Hepatocyte (in vitro differentiated cells): ENCODE measurements at regions not wholly inside any gene's neighbourhood (a gene's known extent, or its start where the extent isn't known, plus 50 kb on each side); places are given as distances from the start of the nearest gene placed in this dataset.

Experiments
- DNase-seq: peaks from one replicate; pipeline ENCODE4 v3.0.0-alpha.2; 2016; ENCODE audit warnings: low spot score
- H2AFZ ChIP-seq: fragments of 200-600 bp; sonication (generic); 2 replicates; pipeline ENCODE4 v1.6.0; 2016; ENCODE audit warnings: antibody characterized with exemption, mild to moderate bottlenecking
- H3K27ac ChIP-seq: fragments of 200-600 bp; sonication (generic); 2 replicates; pipeline ENCODE4 v1.5.1; 2016; ENCODE audit warnings: mild to moderate bottlenecking
- H3K27me3 ChIP-seq: fragments of 200-600 bp; sonication (generic); 2 replicates; pipeline ENCODE4 v1.6.1; 2016
- H3K36me3 ChIP-seq: fragments of 200-600 bp; sonication (generic); replicated peaks from 2 replicates; pipeline ENCODE4 v1.5.1; 2016; ENCODE audit warnings: low read depth; ENCODE audit not compliant: insufficient read depth
- H3K4me1 ChIP-seq: fragments of 200-600 bp; sonication (generic); 2 replicates; pipeline ENCODE4 v1.5.1; 2016; ENCODE audit warnings: mild to moderate bottlenecking, moderate library complexity; ENCODE audit not compliant: insufficient read depth
- H3K4me2 ChIP-seq: fragments of 200-600 bp; sonication (generic); 2 replicates; pipeline ENCODE4 v1.6.0; 2016
- H3K4me3 ChIP-seq: fragments of 200-600 bp; sonication (generic); 2 replicates; pipeline ENCODE4 v1.5.1; 2016; ENCODE audit warnings: mild to moderate bottlenecking
- H3K79me2 ChIP-seq: fragments of 200-600 bp; sonication (generic); 2 replicates; pipeline ENCODE4 v1.6.0; 2017; ENCODE audit warnings: mild to moderate bottlenecking
- H3K9me2 ChIP-seq: fragments of 200-600 bp; sonication (generic); replicated peaks from 2 replicates; pipeline ENCODE4 v1.6.0; 2017; ENCODE audit warnings: mild to moderate bottlenecking; ENCODE audit not compliant: insufficient read depth
- H3K9me3 ChIP-seq: fragments of 200-600 bp; sonication (generic); 2 replicates; pipeline ENCODE4 v1.5.1; 2016; ENCODE audit warnings: low read depth, mild to moderate bottlenecking
- H4K20me1 ChIP-seq: fragments of 200-600 bp; sonication (generic); 2 replicates; pipeline ENCODE4 v1.6.0; 2016; ENCODE audit warnings: mild to moderate bottlenecking; ENCODE audit not compliant: insufficient read depth, poor library complexity, severe bottlenecking
- EZH2 ChIP-seq: fragments of 200-600 bp; sonication (generic); IDR thresholded peaks from 2 replicates; pipeline ENCODE4 v1.6.1; 2016; ENCODE audit warnings: antibody characterized with exemption, mild to moderate bottlenecking, borderline replicate concordance
- EZH2phosphoT487 ChIP-seq: fragments of 200-600 bp; sonication (generic); IDR thresholded peaks from one replicate; pipeline ENCODE4 v1.6.1; 2018; ENCODE audit warnings: antibody characterized with exemption, mild to moderate bottlenecking, low read depth, moderate library complexity; ENCODE audit not compliant: unreplicated experiment, severe bottlenecking
- WGBS: methylation state at CpG from one replicate; pipeline ENCODE4 v1.1.6; 2016; ENCODE audit warnings: low lambda C conversion rate; ENCODE audit errors: missing lambda C conversion rate; 5-methylcytosine and 5-hydroxymethylcytosine counted together
- TF ChIP-seq, protein P1 (sequence below): fragments of 200-600 bp; sonication (generic); IDR thresholded peaks from 2 replicates; pipeline ENCODE4 v1.5.1; 2016; ENCODE audit warnings: antibody characterized with exemption, mild to moderate bottlenecking; ENCODE audit not compliant: poor library complexity

DNA sequence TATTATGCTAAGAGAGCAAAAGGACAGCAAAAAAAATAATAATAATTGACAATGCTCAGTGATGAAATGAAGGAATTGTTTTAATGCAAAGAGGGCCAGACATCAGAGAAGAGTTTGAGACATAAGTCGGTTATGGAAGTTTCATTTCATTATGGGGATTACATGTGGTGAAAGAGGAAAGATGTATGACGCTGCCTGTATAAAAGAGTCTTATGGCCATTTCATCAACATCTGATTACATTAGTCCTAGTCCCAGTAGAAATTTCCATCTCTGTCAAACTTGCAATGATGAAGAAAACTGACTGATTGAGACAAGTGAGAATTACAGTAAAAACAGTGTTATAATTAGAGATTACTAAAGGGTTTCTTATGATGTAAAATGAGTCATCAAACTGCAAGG is 900.6 kb upstream of the CDH9 start:
- WGBS = 95% methylated on average over 2 of the region's 2 CpGs
- no peaks in the 10 kb centered on the region for H3K27me3 ChIP-seq
- H3K79me2 ChIP-seq = no peaks in the 10 kb centered on the region
- TF ChIP-seq, protein P1, sequence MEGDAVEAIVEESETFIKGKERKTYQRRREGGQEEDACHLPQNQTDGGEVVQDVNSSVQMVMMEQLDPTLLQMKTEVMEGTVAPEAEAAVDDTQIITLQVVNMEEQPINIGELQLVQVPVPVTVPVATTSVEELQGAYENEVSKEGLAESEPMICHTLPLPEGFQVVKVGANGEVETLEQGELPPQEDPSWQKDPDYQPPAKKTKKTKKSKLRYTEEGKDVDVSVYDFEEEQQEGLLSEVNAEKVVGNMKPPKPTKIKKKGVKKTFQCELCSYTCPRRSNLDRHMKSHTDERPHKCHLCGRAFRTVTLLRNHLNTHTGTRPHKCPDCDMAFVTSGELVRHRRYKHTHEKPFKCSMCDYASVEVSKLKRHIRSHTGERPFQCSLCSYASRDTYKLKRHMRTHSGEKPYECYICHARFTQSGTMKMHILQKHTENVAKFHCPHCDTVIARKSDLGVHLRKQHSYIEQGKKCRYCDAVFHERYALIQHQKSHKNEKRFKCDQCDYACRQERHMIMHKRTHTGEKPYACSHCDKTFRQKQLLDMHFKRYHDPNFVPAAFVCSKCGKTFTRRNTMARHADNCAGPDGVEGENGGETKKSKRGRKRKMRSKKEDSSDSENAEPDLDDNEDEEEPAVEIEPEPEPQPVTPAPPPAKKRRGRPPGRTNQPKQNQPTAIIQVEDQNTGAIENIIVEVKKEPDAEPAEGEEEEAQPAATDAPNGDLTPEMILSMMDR = no peak
- no peak for TF ChIP-seq EZH2
- no peak for TF ChIP-seq EZH2phosphoT487
- no peaks in the 10 kb centered on the region for H3K36me3 ChIP-seq
- no peak overlapping the region for H3K4me3 ChIP-seq
- H4K20me1 ChIP-seq = no peaks in the 10 kb centered on the region
- DNase-seq = no peak
- H3K27ac ChIP-seq = no peak overlapping the region
- H3K9me2 ChIP-seq = no peaks in the 10 kb centered on the region
- H3K4me1 ChIP-seq = no peaks in the 10 kb centered on the region
- H3K9me3 ChIP-seq = no peaks in the 10 kb centered on the region
- H2AFZ ChIP-seq = no peak overlapping the region
- no peak overlapping the region for H3K4me2 ChIP-seq

DNA sequence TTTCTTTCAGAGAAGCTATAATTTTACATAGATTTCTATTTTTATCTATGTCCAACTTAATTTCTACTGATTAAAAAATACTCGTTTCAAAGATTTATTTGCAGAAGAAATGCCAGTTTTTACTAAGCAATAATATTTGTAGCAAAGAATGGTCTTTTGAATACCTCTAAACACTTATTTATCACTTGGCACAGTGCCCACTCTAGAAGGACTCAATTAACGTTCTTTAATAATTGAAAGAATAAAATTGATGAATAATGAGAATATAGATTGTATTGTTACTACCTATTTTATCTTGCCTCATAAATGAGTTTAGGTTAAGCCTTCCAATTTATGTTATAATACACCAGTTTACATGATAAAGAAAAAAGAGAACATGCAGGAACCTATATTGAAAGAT is 889.7 kb upstream of the CDH9 start:
- TF ChIP-seq EZH2phosphoT487 = no peak
- no peak for TF ChIP-seq EZH2
- TF ChIP-seq, protein P1 = no peak
- no peaks in the 10 kb centered on the region for H3K4me1 ChIP-seq
- DNase-seq = no peak
- H4K20me1 ChIP-seq = no peaks in the 10 kb centered on the region
- H3K36me3 ChIP-seq = no peaks in the 10 kb centered on the region
- H3K27ac ChIP-seq = no peak overlapping the region
- WGBS = 79% methylated on average over 2 of the region's 2 CpGs
- H3K9me2 ChIP-seq = no peaks in the 10 kb centered on the region
- H3K27me3 ChIP-seq = no peaks in the 10 kb centered on the region
- no peak overlapping the region for H3K4me3 ChIP-seq
- no peaks in the 10 kb centered on the region for H3K79me2 ChIP-seq
- no peak overlapping the region for H2AFZ ChIP-seq
- H3K4me2 ChIP-seq = no peak overlapping the region
- no peaks in the 10 kb centered on the region for H3K9me3 ChIP-seq

DNA sequence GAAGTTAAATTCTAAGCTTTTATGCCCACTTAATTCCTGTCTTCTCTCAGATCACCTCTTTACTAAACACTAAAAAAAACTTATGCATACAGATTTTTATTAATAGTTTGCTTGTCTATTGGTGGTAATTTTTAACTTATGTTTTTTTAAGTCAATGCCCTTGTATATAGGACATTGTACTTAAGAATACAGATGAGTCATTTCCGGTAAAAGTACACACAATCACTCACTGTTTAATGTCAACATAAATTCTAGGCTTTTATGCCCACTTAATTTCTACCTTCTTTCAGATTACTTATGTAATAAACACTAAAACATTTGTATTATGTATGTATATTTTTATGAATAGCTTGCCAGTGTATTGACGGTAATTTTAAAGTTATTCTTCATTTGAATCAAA is 872.8 kb upstream of the CDH9 start:
- no peaks in the 10 kb centered on the region for H3K79me2 ChIP-seq
- TF ChIP-seq EZH2 (no peak), EZH2phosphoT487 (no peak)
- TF ChIP-seq, protein P1 = no peak
- no peak overlapping the region for H3K4me2 ChIP-seq
- H3K9me3 ChIP-seq = no peaks in the 10 kb centered on the region
- WGBS = 95% methylated on average over 2 of the region's 2 CpGs
- H3K4me3 ChIP-seq = no peak overlapping the region
- H4K20me1 ChIP-seq = no peaks in the 10 kb centered on the region
- DNase-seq = no peak
- no peaks in the 10 kb centered on the region for H3K4me1 ChIP-seq
- no peaks in the 10 kb centered on the region for H3K9me2 ChIP-seq
- H3K27ac ChIP-seq = no peak overlapping the region
- no peak overlapping the region for H2AFZ ChIP-seq
- no peaks in the 10 kb centered on the region for H3K36me3 ChIP-seq
- no peaks in the 10 kb centered on the region for H3K27me3 ChIP-seq

DNA sequence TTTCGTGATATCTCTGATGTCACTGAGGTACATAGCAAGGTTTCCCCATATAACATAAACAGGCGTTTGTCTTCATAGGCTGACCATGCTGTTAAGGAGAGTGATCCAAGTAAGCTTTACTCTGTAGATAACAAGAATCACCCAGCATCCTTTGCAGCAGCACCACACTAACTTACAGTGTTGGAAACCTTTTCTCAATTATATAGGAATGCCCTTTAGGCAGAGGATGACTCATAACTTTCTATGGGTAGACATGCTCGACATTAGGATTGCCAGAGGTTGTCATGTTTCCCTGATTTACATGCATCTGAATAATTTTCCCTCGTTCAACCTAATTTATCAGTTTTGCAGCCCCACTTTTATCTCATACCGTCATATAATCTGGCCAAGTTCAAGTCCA is 870.0 kb upstream of the CDH9 start:
- WGBS = 81% methylated on average over 5 of the region's 5 CpGs
- no peaks in the 10 kb centered on the region for H3K36me3 ChIP-seq

More for the DNA sequence above, 870.0 kb upstream of the CDH9 start:
- no peaks in the 10 kb centered on the region for H3K27me3 ChIP-seq
- TF ChIP-seq EZH2 = no peak
- TF ChIP-seq, protein P1 = no peak
- no peak for TF ChIP-seq EZH2phosphoT487
- no peaks in the 10 kb centered on the region for H3K4me1 ChIP-seq
- H3K79me2 ChIP-seq = no peaks in the 10 kb centered on the region
- H2AFZ ChIP-seq = no peak overlapping the region
- H3K4me3 ChIP-seq = no peak overlapping the region
- no peaks in the 10 kb centered on the region for H4K20me1 ChIP-seq
- H3K9me2 ChIP-seq = no peaks in the 10 kb centered on the region
- no peaks in the 10 kb centered on the region for H3K9me3 ChIP-seq
- H3K27ac ChIP-seq = no peak overlapping the region
- no peak overlapping the region for H3K4me2 ChIP-seq
- DNase-seq = no peak
